C4-2B (cell line): ENCODE measurements at regions not wholly inside any gene's neighbourhood (a gene's known extent, or its start where the extent isn't known, plus 50 kb on each side); places are given as distances from the start of the nearest gene placed in this dataset.

Experiments used
- H3K27ac ChIP-seq: fragments of 450-650 bp; 2 replicates; pipeline ENCODE4 v1.5.1; 2017
- ZFX ChIP-seq: fragments of 450-650 bp; IDR thresholded peaks from 2 replicates; pipeline ENCODE4 v1.6.1; 2017
- TF ChIP-seq, protein P1 (sequence below): fragments of 450-650 bp; conservative IDR thresholded peaks from 2 replicates; pipeline ENCODE4 v1.5.1; 2017; ENCODE audit warnings: mild to moderate bottlenecking

DNA sequence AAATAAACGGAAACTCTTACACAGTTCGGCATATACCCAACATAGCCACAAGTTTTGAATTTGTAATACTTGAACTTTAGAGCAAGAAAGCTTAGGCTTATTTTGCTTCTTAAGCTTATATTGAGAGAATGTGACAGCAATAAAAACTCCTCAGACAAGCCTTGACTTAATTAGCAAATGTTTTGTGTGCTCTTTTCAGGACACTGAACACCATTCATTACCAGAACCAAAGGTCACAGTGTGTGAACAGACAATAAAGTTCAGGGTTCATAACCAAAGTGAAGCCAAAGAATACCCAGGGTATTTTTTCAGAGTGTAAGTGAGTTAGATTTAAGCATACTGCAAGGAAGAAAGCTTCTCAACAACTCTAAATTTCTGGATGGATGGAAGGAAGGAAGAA is 605.8 kb downstream of the METTL4 start:
- TF ChIP-seq, protein P1, sequence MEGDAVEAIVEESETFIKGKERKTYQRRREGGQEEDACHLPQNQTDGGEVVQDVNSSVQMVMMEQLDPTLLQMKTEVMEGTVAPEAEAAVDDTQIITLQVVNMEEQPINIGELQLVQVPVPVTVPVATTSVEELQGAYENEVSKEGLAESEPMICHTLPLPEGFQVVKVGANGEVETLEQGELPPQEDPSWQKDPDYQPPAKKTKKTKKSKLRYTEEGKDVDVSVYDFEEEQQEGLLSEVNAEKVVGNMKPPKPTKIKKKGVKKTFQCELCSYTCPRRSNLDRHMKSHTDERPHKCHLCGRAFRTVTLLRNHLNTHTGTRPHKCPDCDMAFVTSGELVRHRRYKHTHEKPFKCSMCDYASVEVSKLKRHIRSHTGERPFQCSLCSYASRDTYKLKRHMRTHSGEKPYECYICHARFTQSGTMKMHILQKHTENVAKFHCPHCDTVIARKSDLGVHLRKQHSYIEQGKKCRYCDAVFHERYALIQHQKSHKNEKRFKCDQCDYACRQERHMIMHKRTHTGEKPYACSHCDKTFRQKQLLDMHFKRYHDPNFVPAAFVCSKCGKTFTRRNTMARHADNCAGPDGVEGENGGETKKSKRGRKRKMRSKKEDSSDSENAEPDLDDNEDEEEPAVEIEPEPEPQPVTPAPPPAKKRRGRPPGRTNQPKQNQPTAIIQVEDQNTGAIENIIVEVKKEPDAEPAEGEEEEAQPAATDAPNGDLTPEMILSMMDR = no peak
- TF ChIP-seq ZFX = no peak
- no peak overlapping the region for H3K27ac ChIP-seq

DNA sequence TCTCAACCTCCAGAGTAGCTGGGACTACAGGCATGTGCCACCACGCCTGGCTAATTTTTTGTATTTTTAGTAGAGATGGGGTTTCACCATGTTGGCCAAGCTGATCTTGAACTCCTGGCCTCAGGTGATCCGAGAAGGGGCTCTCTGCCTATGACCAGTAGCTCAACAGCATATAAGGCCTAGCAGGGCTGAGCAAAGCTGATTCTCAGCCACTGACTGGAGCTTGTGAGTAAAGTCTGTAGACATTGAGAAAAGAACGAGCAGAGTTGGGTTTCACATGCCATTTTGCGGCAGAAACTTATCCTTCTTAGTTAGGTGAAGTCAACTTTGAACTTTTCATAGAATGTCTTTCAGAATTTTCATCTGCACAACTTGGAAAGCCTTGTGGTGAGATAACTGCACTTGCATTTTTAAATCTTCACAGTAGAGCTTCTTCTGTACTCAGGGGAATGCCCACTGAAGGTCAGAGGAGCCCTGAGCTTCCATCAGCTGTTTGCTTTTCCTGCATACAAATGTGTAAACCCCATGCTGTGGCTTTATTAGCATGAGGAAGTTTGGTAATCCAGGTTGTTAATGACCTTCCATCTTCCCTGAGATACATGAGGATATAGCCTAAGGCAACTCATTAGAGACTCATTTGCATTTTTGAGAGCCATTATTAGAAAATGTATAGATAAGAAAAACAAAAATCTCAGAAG is 602.4 kb downstream of the METTL4 start:
- no peak for TF ChIP-seq ZFX
- TF ChIP-seq, protein P1 = no peak
- no peak overlapping the region for H3K27ac ChIP-seq

DNA sequence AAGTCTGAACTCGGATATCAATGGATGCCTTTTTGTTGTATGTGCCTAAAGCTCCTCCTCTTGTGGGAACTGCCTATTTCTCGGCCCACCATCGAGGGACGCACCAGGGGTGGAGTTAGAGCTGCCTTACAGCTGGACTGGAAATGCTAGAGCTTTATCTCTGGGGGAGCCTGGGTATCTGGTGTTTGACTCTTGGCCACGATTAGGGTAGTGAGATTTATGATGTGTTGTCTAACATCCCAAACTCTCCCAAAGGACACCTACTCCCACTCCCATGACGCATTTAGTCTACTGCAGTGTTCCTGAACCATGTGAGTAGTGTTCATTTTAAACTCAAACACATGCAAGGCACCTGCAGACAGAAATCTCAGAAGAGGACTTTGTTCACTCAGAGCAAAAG is 594.8 kb downstream of the METTL4 start:
- TF ChIP-seq, protein P1 = no peak
- TF ChIP-seq ZFX = no peak
- no peak overlapping the region for H3K27ac ChIP-seq

DNA sequence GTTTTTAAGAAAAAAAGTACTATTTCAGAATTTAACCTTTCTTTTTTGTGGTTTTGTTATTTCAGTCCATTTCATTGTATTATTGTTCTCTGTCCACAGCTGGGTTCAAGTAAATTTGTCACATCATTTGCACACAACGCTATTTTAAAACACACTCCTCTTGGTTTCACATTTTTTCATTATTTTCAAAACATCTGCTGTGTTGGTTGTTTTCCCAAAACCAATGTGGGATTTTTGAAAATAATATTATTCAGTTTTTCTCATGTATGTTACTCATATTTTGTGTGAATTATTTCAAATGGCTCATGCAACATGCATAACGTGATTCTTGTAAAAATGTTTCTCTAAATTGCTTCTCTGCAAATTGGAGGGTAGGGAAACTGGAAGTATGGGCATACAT is 589.2 kb downstream of the METTL4 start:
- TF ChIP-seq, protein P1 = no peak
- no peak for TF ChIP-seq ZFX
- no peak overlapping the region for H3K27ac ChIP-seq

DNA sequence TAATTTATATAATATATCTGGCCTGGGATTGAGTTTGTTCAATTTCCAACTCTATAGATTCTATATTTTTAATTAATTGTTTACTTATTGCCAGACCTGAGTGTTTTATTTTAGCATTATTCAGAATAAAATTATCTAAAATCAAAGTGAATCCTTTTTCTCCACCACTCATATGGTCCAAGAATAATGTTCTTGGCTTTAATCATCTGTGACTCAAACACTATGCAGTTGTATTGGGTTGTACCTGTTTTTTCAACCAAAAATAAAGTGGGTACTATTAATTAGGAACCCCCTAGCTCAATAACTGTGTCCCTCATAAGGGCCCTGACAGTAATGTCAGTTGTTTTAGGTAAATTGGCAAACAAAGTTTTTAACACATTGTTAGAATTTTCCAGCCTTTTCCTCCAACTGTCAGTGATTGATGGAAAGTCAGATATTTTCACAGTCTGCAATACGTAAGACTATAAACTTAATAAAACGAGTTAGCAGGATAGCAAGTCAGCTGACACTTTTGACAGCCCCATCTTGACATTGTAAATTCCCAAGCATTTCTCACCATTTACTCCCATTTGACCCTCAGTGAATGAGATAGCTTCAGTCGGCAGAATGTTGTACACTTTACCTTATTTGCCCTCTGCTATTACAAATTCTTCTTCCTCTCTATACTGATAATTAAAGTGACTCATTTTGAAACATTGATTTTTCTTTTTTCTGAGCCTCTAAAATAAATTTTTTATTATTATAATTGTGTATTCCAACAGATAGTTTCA is 587.4 kb downstream of the METTL4 start:
- H3K27ac ChIP-seq = no peak overlapping the region
- TF ChIP-seq, protein P1 = no peak
- no peak for TF ChIP-seq ZFX

DNA sequence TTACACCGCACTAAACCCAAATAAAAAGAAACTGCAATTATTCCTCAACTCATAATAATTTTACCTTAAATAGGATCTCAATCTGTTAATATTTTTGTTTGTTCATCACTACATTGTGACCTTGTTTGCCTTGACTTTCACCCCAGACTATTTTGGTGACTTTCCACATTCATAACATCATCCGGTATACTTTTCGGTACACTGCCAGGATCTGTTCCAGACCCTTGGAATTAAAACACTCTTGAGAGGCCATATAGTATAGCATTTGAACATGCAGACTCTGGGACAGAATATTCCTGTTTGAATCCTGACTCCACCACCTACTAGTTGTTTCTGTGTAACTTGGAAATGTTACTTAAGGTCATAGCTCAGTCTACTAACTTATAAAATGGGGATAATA is 577.4 kb downstream of the METTL4 start:
- TF ChIP-seq, protein P1 = no peak
- TF ChIP-seq ZFX = no peak
- no peak overlapping the region for H3K27ac ChIP-seq

DNA sequence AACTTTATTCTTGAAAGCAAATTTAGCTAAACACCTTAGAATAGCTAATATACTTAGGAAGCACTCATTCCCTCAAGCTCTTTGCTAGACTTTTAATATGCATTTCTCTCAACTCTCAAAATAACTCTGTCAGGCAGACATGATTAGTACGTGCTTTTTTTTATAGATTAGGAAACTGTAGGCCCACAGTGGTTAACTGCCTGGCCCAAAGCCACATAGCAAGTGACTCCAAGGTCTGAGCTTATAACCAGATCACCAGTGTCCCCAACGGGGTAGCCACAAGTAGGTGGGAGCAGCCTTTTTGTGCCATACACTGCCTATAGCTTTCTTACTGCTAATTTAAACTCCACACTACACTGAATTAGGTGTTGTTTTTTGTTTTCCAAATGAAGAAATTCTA is 576.8 kb downstream of the METTL4 start:
- TF ChIP-seq ZFX = no peak
- TF ChIP-seq, protein P1 = no peak
- no peak overlapping the region for H3K27ac ChIP-seq
